Gastroesophageal sphincter (tissue), 3 donors: ENCODE measurements at regions not wholly inside any gene's neighbourhood (a gene's known extent, or its start where the extent isn't known, plus 50 kb on each side); places are given as distances from the start of the nearest gene placed in this dataset.

Experiments
- POLR2A ChIP-seq, 2 donors: fragments of 450-650 bp; IDR thresholded peaks; one replicate each; pipeline ENCODE4 v1.6.1; 2017; ENCODE audit warnings: antibody characterized with exemption in 2 of 2, mild to moderate bottlenecking in 2 of 2, moderate library complexity in 1 of 2
- TF ChIP-seq, protein P1 (sequence below), 4 experiments: fragments of 200-600 bp in 2 of 4; fragments of 450-650 bp in 2 of 4; sonication (generic) in 1 of 4; IDR thresholded peaks; one replicate each; pipeline ENCODE4 v1.5.1; 2017 to 2019; ENCODE audit warnings: antibody characterized with exemption in 4 of 4, mild to moderate bottlenecking in 2 of 4, moderate library complexity in 2 of 4

DNA sequence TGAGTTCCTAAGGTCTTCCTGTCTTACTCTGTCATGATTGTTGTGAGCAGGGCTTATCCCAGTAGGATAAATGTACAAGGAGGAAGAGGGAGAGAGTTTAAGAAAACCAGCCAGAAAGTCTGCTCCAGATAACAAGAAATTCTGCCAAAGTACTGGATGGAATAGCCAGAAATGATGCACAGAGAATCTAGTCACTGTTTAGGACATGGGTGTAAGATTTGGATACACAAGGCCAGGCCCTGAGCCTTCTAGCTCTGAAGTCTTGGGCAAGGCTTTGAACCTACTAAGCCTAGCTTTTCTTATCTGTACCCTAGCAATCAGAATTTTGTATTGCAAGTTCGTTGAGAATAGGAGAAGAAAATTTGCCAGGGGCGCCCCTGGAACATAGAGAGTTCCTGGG, 180.4 kb upstream of the ROPN1 start:
- no peak for TF ChIP-seq POLR2A (IDR thresholded peaks at IDR 0.05)
- TF ChIP-seq, protein P1, sequence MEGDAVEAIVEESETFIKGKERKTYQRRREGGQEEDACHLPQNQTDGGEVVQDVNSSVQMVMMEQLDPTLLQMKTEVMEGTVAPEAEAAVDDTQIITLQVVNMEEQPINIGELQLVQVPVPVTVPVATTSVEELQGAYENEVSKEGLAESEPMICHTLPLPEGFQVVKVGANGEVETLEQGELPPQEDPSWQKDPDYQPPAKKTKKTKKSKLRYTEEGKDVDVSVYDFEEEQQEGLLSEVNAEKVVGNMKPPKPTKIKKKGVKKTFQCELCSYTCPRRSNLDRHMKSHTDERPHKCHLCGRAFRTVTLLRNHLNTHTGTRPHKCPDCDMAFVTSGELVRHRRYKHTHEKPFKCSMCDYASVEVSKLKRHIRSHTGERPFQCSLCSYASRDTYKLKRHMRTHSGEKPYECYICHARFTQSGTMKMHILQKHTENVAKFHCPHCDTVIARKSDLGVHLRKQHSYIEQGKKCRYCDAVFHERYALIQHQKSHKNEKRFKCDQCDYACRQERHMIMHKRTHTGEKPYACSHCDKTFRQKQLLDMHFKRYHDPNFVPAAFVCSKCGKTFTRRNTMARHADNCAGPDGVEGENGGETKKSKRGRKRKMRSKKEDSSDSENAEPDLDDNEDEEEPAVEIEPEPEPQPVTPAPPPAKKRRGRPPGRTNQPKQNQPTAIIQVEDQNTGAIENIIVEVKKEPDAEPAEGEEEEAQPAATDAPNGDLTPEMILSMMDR (IDR thresholded peaks at IDR 0.05), result no peak
